ENCODE measurements at regions not wholly inside any gene's neighbourhood (a gene's known extent, or its start where the extent isn't known, plus 50 kb on each side); places are given as distances from the start of the nearest gene placed in this dataset.
A peak's percentile ranks its signal among the peaks of the same experiment; 100 is the strongest.

DNA sequence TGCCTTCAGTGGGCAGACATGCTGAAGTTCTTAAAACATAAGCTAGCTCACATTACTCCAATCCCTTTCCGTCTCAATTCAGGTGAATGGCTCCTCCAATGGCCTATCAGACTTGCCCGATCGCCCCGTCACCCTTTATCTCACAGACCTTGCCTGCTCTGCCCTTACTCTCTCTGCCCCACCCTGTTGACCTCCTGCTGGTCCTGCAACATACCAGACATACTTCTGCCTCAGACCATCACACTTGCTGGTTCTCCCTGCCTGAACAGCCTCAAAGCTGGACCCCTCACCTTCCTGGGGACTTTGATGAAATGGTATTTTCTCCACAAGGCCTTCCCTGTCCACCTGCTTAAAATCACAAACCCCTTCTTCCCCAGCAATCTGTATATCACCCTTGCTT is 340.1 kb upstream of the NR3C2 start:
- Histone ChIP-seq H3K4me1 (replicated peaks in 1 of 4; ENCODE audit: control insufficient read depth in 3 of 4, insufficient read depth in 4 of 4, low read length in 3 of 4) (peaks cover 0 to 6% (median 0%) of the 10 kb centered on the region in 4 experiments; a peak in 1 of 7 replicates), H3K23me2 (ENCODE audit: low read depth, low read length) (no peaks in the 10 kb centered on the region), H3K4ac (replicated peaks; ENCODE audit: insufficient read length, low read depth, low read length) (no peak overlapping the region), H3K23ac (ENCODE audit: insufficient read length) (no peak overlapping the region), H2BK12ac (ENCODE audit: low read depth, low read length) (peak overlapping the region; percentile 62; the same call in 1 of the 2 replicates), H4K20me1 (replicated peaks in 1 of 2; ENCODE audit: control insufficient read depth in 1 of 2, insufficient read depth in 2 of 2, low read length in 2 of 2) (no peaks in the 10 kb centered on the region), H4K5ac (ENCODE audit: insufficient read length, low read depth, low read length) (no peak overlapping the region), H4K91ac (replicated peaks; ENCODE audit: insufficient read length, low read length) (peak overlapping the region; percentile 89), H3K36me3 (ENCODE audit: control insufficient read depth in 2 of 4, insufficient read depth in 4 of 4, low read length in 3 of 4) (no peaks in the 10 kb centered on the region), H3K9me3 (ENCODE audit: insufficient read depth in 2 of 2, low read depth in 1 of 2, low read length in 1 of 2) (no peaks in the 10 kb centered on the region), H3K14ac (ENCODE audit: insufficient read length) (no peak overlapping the region), H3K4me2 (ENCODE audit: insufficient read depth in 1 of 2, low read depth in 2 of 2, low read length in 2 of 2) (peak overlapping the region in 1 of 2 experiments; percentile 18; a peak in 2 of 4 replicates), H3K18ac (ENCODE audit: extremely low read depth, low read length) (no peak overlapping the region), H3K9ac (replicated peaks in 1 of 4; ENCODE audit: extremely low read depth in 1 of 4, low read depth in 3 of 4, low read length in 3 of 4) (no peak overlapping the region), H3K27ac (ENCODE audit: low read depth, low read length) (no peak overlapping the region), H3K4me3 (ENCODE audit: extremely low read depth in 1 of 4, insufficient read depth in 2 of 4, low read depth in 3 of 4, low read length in 4 of 4) (no peak overlapping the region), H2BK5ac (ENCODE audit: low read depth, low read length) (peak overlapping the region; percentile 60; the same call in 1 of the 2 replicates), H2BK120ac (replicated peaks; ENCODE audit: low read depth, low read length) (no peak overlapping the region), H4K8ac (ENCODE audit: extremely low read depth, insufficient read depth, low read length) (no peak overlapping the region), H3K27me3 (replicated peaks in 1 of 4; ENCODE audit: control insufficient read depth in 3 of 4, extremely low read depth in 1 of 4, insufficient read depth in 3 of 4, low read length in 3 of 4) (no peaks in the 10 kb centered on the region), H3K79me1 (ENCODE audit: low read depth, low read length) (no peaks in the 10 kb centered on the region), H3K56ac (replicated peaks; ENCODE audit: insufficient read length, low read depth, low read length) (no peak overlapping the region), H2AK5ac (ENCODE audit: low read depth, low read length) (no peak overlapping the region), H2BK20ac (ENCODE audit: low read length) (peak overlapping the region; percentile 97), H2AFZ (ENCODE audit: low read length) (peak overlapping the region; percentile 65), H3K79me2 (ENCODE audit: control insufficient read depth in 1 of 2, insufficient read depth in 2 of 2, low read length in 2 of 2) (no peaks in the 10 kb centered on the region), H2BK15ac (ENCODE audit: low read length) (no peak overlapping the region)
- WGBS, 2 experiments (ENCODE audit: extremely low coverage in 1 of 2, insufficient coverage in 1 of 2, insufficient read length in 1 of 2, insufficient replicate concordance in 2 of 2, low coverage in 1 of 2, low lambda C conversion rate in 2 of 2, missing lambda C conversion rate in 1 of 2) = 63% methylated on average over 4 of the region's 4 CpGs; no CpG with 5 or more reads in 1 of the 2 experiments
- POLR2A ChIA-PET (ENCODE audit: partially characterized antibody) = interaction anchor here (1.1 kb wide), 1 partner anchor 13 kb away, joined by 4 read pairs; no protein-coding TSS in a partner anchor
- TF ChIP-seq EP300 (IDR thresholded peaks at IDR 0.05; ENCODE audit: borderline replicate concordance in 1 of 2, low read depth in 2 of 2, low read length in 2 of 2) = peak in 1 of 2 experiments; percentile 11; a peak in 1 of 3 replicates
- TF ChIP-seq GABPA (IDR thresholded peaks at IDR 0.05; ENCODE audit: borderline replicate concordance, insufficient read depth, low read length) = no peak
- peak; percentile 48; the same call in 1 of the 2 replicates for TF ChIP-seq YY1 (IDR thresholded peaks at IDR 0.05; ENCODE audit: low read depth, low read length)
- peak; percentile 3 to 4; a peak in 1 of 4 replicates for TF ChIP-seq RAD21 (IDR thresholded peaks at IDR 0.05 in 1 of 2, conservative IDR thresholded peaks at IDR 0.05 in 1 of 2; ENCODE audit: low read depth in 2 of 2, low read length in 2 of 2)
- TF ChIP-seq BCL11A (IDR thresholded peaks at IDR 0.05; ENCODE audit: low read depth in 2 of 2, low read length in 2 of 2) = peak in 1 of 2 experiments; percentile 18
- TF ChIP-seq KDM1A (IDR thresholded peaks at IDR 0.05; ENCODE audit: borderline replicate concordance, low read length) = peak; percentile 18; the same call in 1 of the 2 replicates
- TF ChIP-seq TEAD4 (IDR thresholded peaks at IDR 0.05; ENCODE audit: low read depth, low read length) = peak; percentile 99
- no peak for TF ChIP-seq TAF1 (IDR thresholded peaks at IDR 0.05; ENCODE audit: low read depth, low read length)
- peak; percentile 63 for TF ChIP-seq SP1 (IDR thresholded peaks at IDR 0.05; ENCODE audit: low read depth, low read length)
- CTCF ChIA-PET (ENCODE audit: partially characterized antibody) = interaction anchor here (0.6 kb wide), 1 partner anchor 69 kb away, joined by 4 read pairs; no protein-coding TSS in a partner anchor
- FAIRE-seq = peak; percentile 94
- DNase-seq (ENCODE audit: low read depth in 1 of 2, low spot score in 2 of 2) = peak; percentile 71 to 72

All from H1 (cell line).